22Rv1 (cell line): ENCODE measurements at regions not wholly inside any gene's neighbourhood (a gene's known extent, or its start where the extent isn't known, plus 50 kb on each side); places are given as distances from the start of the nearest gene placed in this dataset.

Experiments
- ZFX ChIP-seq: fragments of 450-650 bp; IDR thresholded peaks from 2 replicates; pipeline ENCODE4 v1.6.1; 2017; ENCODE audit warnings: antibody characterized with exemption, borderline replicate concordance
- TF ChIP-seq, protein P1 (sequence below): fragments of 450-650 bp; IDR thresholded peaks from 2 replicates; pipeline ENCODE4 v1.5.1; 2017; ENCODE audit warnings: mild to moderate bottlenecking

- TF ChIP-seq, protein P1, sequence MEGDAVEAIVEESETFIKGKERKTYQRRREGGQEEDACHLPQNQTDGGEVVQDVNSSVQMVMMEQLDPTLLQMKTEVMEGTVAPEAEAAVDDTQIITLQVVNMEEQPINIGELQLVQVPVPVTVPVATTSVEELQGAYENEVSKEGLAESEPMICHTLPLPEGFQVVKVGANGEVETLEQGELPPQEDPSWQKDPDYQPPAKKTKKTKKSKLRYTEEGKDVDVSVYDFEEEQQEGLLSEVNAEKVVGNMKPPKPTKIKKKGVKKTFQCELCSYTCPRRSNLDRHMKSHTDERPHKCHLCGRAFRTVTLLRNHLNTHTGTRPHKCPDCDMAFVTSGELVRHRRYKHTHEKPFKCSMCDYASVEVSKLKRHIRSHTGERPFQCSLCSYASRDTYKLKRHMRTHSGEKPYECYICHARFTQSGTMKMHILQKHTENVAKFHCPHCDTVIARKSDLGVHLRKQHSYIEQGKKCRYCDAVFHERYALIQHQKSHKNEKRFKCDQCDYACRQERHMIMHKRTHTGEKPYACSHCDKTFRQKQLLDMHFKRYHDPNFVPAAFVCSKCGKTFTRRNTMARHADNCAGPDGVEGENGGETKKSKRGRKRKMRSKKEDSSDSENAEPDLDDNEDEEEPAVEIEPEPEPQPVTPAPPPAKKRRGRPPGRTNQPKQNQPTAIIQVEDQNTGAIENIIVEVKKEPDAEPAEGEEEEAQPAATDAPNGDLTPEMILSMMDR = no peak
- TF ChIP-seq ZFX = no peak
Measured at GRCh38 chr7:155865830-155866525, 53.7 kb upstream of the SHH start.
